ENCODE measurements at regions not wholly inside any gene's neighbourhood (a gene's known extent, or its start where the extent isn't known, plus 50 kb on each side); places are given as distances from the start of the nearest gene placed in this dataset.

GRCh38 chr18:1252936-1253335 is 348.3 kb downstream of the ADCYAP1 start:
- Histone ChIP-seq H3K27me3 (no peaks in the 10 kb centered on the region), H3K4me1 (no peaks in the 10 kb centered on the region), H3K27ac (no peak overlapping the region), H3K9me3 (peaks cover 0 to 4% of the 10 kb centered on the region in 2 donors), H3K4me3 (no peak overlapping the region), H3K36me3 (no peaks in the 10 kb centered on the region)
- TF ChIP-seq POLR2AphosphoS5 (IDR thresholded peaks at IDR 0.05) (no peak), POLR2A (IDR thresholded peaks at IDR 0.05) (no peak), CTCF (IDR thresholded peaks at IDR 0.05) (no peak)
- no peak for DNase-seq (ENCODE audit: low spot score in 2 of 2)
- intact Hi-C loops (cut with DNase I; ENCODE audit: low total_unique reads) = no loop called here

- Histone ChIP-seq H3K27me3 (no peaks in the 10 kb centered on the region), H3K4me1 (no peaks in the 10 kb centered on the region), H3K9me3 (peaks cover 0 to 4% of the 10 kb centered on the region in 2 donors), H3K4me3 (no peak overlapping the region), H3K36me3 (no peaks in the 10 kb centered on the region), H3K27ac (no peak overlapping the region)
- intact Hi-C loops (cut with DNase I; ENCODE audit: low total_unique reads) = no loop called here
- no peak for DNase-seq (ENCODE audit: low spot score in 2 of 2)
- TF ChIP-seq CTCF (IDR thresholded peaks at IDR 0.05) = no peak
- TF ChIP-seq POLR2A (IDR thresholded peaks at IDR 0.05) = no peak
- no peak for TF ChIP-seq POLR2AphosphoS5 (IDR thresholded peaks at IDR 0.05)
Measured at GRCh38 chr18:1253827-1254226, 349.2 kb downstream of the ADCYAP1 start.

- intact Hi-C loops (cut with DNase I; ENCODE audit: low total_unique reads) = no loop called here
- no peak for DNase-seq (ENCODE audit: low spot score in 2 of 2)
- Histone ChIP-seq H3K4me1 (no peaks in the 10 kb centered on the region), H3K27ac (no peak overlapping the region), H3K9me3 (peaks cover 0 to 14% of the 10 kb centered on the region in 2 donors), H3K36me3 (no peaks in the 10 kb centered on the region), H3K4me3 (no peak overlapping the region), H3K27me3 (no peaks in the 10 kb centered on the region)
- TF ChIP-seq POLR2AphosphoS5 (IDR thresholded peaks at IDR 0.05) (no peak), CTCF (IDR thresholded peaks at IDR 0.05) (no peak), POLR2A (IDR thresholded peaks at IDR 0.05) (no peak)
Measured at GRCh38 chr18:1261054-1261453, 356.4 kb downstream of the ADCYAP1 start.

DNA sequence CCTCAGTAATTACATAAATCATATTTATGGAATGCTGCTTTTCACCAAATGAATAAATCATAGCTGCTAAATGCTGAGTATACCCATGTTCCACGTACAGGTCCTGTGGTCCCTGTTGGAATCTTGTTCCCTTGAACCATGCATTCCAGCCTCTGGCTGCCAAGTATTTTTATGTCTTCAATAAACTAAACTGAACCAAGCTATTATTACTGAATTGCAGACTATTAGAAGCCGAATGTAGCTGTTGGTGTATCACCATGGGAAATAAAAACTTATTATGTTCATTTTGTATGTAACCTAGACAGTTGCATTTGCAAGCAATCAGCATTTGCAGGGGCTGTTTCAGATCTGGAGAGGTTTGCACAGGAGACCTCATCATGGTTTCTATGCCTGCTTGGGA is 362.4 kb downstream of the ADCYAP1 start:
- Histone ChIP-seq H3K9me3 (no peaks in the 10 kb centered on the region), H3K36me3 (no peaks in the 10 kb centered on the region), H3K27ac (no peak overlapping the region), H3K4me1 (no peaks in the 10 kb centered on the region), H3K27me3 (no peaks in the 10 kb centered on the region), H3K4me3 (no peak overlapping the region)
- intact Hi-C loops (cut with DNase I; ENCODE audit: low total_unique reads) = no loop called here
- TF ChIP-seq POLR2AphosphoS5 (IDR thresholded peaks at IDR 0.05) (no peak), POLR2A (IDR thresholded peaks at IDR 0.05) (no peak), CTCF (IDR thresholded peaks at IDR 0.05) (no peak)
- no peak for DNase-seq (ENCODE audit: low spot score in 2 of 2)

DNA sequence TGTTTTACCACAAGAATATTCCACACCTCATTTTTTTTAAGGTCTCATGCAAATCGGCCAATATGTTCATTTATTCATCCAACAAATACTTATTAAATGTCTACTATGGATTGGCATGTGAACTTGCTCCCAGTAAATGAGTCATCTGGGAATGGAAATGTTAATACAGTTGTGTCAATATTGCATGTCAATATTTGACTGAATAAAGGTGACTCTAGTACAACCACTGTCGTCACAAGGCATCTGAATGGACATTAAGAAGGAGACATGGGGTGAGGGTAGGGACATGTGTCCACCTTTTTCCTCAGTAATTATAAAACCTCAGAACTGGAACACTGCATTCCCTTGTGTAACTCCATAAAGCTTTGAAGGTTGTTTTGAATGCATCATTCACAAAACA is 365.4 kb downstream of the ADCYAP1 start:
- TF ChIP-seq POLR2A (IDR thresholded peaks at IDR 0.05) = no peak
- no peak for TF ChIP-seq CTCF (IDR thresholded peaks at IDR 0.05)
- no peak for TF ChIP-seq POLR2AphosphoS5 (IDR thresholded peaks at IDR 0.05)
- no peak for DNase-seq (ENCODE audit: low spot score in 2 of 2)
- Histone ChIP-seq H3K27me3 (no peaks in the 10 kb centered on the region), H3K27ac (no peak overlapping the region), H3K9me3 (no peaks in the 10 kb centered on the region), H3K36me3 (no peaks in the 10 kb centered on the region), H3K4me3 (no peak overlapping the region), H3K4me1 (no peaks in the 10 kb centered on the region)
- intact Hi-C loops (cut with DNase I; ENCODE audit: low total_unique reads) = loop anchor here (2.0 kb wide), 1 partner anchor 49 kb away; no protein-coding TSS in a partner anchor

Measured in breast epithelium (tissue), 4 donors.